ENCODE measurements at regions not wholly inside any gene's neighbourhood (a gene's known extent, or its start where the extent isn't known, plus 50 kb on each side); places are given as distances from the start of the nearest gene placed in this dataset.

DNA sequence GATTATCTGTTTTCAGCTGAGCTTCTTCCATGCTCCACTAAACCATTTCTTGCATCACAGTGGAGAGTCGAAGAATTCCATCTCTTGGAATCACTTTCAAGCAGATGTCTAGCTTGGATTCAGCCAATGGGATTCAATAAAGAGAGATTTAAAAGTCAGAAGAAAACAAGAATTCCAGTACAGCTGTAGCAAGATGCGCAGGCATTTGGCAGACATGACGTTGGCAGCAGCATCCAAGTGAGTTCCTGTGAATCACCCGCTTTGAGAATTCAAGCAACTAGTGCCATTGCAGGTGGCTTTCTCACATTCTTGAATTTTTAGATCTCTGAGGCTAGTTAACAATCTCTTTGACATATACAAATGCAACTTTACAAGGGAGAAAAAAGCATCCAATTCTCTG is 467.0 kb downstream of the CDH10 start:
- TF ChIP-seq, protein P1, sequence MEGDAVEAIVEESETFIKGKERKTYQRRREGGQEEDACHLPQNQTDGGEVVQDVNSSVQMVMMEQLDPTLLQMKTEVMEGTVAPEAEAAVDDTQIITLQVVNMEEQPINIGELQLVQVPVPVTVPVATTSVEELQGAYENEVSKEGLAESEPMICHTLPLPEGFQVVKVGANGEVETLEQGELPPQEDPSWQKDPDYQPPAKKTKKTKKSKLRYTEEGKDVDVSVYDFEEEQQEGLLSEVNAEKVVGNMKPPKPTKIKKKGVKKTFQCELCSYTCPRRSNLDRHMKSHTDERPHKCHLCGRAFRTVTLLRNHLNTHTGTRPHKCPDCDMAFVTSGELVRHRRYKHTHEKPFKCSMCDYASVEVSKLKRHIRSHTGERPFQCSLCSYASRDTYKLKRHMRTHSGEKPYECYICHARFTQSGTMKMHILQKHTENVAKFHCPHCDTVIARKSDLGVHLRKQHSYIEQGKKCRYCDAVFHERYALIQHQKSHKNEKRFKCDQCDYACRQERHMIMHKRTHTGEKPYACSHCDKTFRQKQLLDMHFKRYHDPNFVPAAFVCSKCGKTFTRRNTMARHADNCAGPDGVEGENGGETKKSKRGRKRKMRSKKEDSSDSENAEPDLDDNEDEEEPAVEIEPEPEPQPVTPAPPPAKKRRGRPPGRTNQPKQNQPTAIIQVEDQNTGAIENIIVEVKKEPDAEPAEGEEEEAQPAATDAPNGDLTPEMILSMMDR (IDR thresholded peaks at IDR 0.05): no peak
- TF ChIP-seq POLR2A (IDR thresholded peaks at IDR 0.05): no peak

Data from gastroesophageal sphincter (tissue), 3 donors.